Astrocyte of the cerebellum (primary cell): ENCODE measurements at regions not wholly inside any gene's neighbourhood (a gene's known extent, or its start where the extent isn't known, plus 50 kb on each side); places are given as distances from the start of the nearest gene placed in this dataset.
"Not testable (repeated sequence)": the region's sequence is repeated elsewhere in the genome, so short reads cannot be mapped to it uniquely, and the experiment has no call there.

ENCODE experiments used
- DNase-seq: peaks from one replicate; pipeline ENCODE4 v3.0.0-alpha.2; 2011; ENCODE audit warnings: low read depth
- H3K4me3 ChIP-seq: 2 replicates; pipeline ENCODE4 v1.5.1; 2011; ENCODE audit warnings: mild to moderate bottlenecking, low read depth, low read length, moderate library complexity
- in situ Hi-C: cut with HindIII; loops from 2 replicates; pipeline ENCODE4 v1.10.0; 2017; ENCODE audit warnings: low sequenced_read_pairs
- TF ChIP-seq, protein P1 (sequence below): IDR thresholded peaks from 2 replicates; pipeline ENCODE4 v1.5.1; 2012; ENCODE audit warnings: low read length, low read depth, moderate library complexity, mild to moderate bottlenecking; ENCODE audit errors: missing control alignments

DNA sequence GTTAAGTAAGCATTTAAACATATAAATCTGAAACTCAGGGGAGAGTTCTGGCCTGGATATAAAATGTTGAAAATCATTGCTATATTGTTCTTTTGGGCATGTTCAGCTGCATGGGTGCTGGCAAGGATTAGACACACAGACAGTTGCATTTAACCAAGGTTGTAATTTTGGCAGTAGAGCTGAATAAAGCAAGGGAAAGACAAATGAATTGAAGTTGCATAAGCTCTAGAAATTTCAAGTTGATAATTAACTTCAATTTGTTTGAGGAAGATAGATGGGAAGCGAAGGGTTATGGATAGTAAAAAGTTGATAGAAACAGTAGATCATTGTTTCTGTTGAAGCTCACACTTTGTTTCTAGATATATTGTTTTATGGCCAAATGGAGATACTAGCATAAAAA lies 97.2 kb upstream of the KCNJ18 start:
- DNase-seq: no peak
- no peak overlapping the region for H3K4me3 ChIP-seq
- in situ Hi-C loops: no loop called here
- TF ChIP-seq, protein P1, sequence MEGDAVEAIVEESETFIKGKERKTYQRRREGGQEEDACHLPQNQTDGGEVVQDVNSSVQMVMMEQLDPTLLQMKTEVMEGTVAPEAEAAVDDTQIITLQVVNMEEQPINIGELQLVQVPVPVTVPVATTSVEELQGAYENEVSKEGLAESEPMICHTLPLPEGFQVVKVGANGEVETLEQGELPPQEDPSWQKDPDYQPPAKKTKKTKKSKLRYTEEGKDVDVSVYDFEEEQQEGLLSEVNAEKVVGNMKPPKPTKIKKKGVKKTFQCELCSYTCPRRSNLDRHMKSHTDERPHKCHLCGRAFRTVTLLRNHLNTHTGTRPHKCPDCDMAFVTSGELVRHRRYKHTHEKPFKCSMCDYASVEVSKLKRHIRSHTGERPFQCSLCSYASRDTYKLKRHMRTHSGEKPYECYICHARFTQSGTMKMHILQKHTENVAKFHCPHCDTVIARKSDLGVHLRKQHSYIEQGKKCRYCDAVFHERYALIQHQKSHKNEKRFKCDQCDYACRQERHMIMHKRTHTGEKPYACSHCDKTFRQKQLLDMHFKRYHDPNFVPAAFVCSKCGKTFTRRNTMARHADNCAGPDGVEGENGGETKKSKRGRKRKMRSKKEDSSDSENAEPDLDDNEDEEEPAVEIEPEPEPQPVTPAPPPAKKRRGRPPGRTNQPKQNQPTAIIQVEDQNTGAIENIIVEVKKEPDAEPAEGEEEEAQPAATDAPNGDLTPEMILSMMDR: no peak

DNA sequence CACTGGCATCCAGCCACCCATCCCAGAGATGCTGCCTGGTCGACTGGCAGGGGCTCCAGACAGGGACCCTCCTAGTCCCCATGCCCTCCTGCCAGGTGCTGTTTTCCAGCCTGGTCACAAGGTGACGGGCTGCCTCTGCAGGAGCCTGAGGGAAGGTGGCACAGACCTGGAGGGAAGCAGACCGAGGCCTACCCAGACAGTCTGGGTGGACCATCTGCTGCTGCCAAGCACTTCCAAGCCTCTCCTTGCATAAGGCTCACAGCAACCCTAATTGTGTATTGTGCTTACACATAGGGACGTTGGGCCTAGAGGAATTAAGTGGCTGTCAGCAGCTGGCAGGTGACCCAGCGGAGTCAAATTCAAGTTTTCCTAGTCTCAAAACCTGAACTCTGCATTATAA lies 90.1 kb upstream of the KCNJ18 start:
- TF ChIP-seq, protein P1: no peak
- in situ Hi-C loops: no loop called here
- no peak for DNase-seq
- no peak overlapping the region for H3K4me3 ChIP-seq

DNA sequence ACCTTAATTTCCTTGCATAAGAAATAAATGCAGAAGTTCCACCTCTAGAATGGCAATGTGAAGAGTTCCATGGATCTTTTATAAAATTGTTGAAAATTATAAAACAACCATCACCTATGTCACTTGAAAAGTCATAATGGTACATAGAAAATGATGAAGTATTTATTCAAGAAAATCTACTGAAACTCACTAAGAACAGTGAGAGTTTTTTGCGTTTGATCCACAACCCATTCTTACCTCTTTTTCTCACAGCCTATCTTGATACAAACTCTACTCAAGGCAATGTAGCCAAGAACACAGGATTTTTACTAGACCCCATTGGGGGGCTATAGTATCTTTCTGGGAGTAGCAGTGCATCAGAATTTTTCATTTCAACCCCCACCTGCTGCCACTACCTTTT lies 89.0 kb upstream of the KCNJ18 start:
- H3K4me3 ChIP-seq, DNase-seq, in situ Hi-C loops: not testable (repeated sequence)

DNA sequence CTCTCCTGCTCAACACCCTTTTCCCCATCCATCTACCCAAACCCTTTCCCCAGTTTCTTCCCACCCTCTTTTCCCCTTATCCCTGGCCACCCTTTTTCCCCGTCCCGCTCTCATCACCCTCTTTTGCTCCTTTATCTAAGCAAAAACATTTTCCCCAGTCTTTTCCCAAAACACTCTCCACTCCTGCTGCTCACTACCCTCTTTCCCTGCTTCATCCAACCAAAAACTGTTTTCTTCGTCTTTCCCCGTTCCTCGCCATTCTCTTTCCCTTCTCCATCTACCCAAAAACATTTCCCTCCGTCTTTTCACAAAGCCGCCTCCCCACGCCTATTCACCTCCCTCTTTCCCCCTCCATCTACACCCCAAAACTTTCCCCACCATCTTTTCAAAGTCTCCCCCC lies 80.9 kb upstream of the KCNJ18 start:
- DNase-seq, in situ Hi-C loops, H3K4me3 ChIP-seq: not testable (repeated sequence)

DNA sequence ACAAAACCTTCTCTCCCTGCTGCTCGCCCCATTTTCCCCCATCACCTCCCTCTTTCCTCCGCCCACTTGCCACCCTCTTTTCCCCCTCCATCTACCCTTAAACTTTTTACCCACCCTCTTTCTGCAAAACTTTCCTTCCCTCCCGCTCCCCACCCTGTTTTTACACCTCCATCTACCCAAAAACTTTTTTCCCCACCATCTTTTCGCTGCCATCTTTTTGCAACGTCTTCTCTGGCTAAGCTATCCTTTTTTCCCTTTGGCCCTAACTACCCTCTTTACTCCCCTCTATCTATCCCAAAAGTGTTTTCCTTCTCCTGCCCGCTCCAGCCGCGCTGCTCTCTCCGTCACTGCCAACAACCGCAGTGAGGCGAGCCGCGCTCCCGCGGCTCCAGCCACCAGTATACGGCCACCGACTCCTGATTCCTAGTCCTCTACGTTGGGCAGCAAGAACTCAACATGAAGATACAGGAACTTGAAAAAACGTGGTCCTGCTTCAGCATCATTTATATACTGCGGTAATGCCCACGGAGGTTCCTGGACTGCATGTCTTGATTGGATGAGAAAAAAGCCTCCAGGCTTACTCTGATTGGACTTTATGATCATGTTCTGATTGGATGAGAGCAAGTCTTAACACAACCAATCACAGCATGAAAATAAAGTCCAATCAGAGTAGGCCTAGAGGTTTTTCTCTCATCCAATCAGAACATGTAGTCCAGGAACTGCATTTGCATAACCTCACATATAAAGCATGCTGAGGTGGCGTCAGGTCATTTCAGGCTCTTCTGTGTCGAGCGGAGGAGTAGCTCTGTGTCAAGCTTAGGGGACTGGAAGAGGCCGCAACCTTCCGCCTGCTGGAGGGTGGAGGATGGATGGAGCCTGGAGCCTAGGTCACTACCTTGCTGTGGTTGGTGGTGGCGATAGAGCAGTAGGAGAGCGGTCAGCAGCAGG lies 79.9 kb upstream of the KCNJ18 start:
- in situ Hi-C loops, DNase-seq, H3K4me3 ChIP-seq: not testable (repeated sequence)

DNA sequence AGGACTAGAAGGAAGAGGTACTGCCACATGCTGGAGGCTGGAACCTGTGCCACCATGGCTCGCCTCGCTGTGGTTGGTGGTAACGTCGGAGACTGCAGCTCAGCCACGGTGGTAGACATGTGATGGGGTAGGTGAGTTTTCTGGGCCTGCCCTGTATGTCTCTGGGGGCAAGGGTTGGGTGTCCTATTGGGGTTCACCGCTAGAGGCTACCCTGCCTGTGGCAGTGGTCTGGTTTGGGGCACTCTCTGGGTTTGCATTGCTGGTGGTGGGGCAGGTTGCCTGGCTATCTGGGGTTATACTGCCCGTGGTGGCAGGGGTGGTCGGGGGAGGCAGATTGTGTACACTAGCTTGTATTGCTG lies 79.3 kb upstream of the KCNJ18 start:
- in situ Hi-C loops: no loop called here
- H3K4me3 ChIP-seq: no peak overlapping the region
- no peak for DNase-seq
- TF ChIP-seq, protein P1: no peak

DNA sequence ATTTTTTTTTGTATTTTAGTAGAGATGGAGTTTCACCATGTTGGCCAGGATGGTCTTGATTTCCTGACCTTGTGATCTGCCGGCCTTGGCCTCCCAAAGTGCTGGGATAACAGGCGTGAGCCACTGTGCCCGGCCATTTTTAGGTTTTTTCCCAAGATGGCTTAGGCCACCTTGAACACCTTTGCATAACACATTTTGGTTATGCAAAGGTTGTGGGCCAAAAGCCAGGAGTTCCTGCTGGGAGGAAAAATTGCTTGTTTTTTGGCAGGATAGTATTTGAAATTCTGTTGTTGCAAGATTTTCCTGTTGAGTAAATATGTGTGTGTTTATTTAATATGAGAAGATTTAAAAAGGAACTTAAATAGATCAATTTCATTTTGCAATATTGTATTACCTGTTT lies 65.3 kb upstream of the KCNJ18 start:
- in situ Hi-C loops, DNase-seq, H3K4me3 ChIP-seq: not testable (repeated sequence)
